Choroid plexus epithelial cell (primary cell): ENCODE measurements at regions not wholly inside any gene's neighbourhood (a gene's known extent, or its start where the extent isn't known, plus 50 kb on each side); places are given as distances from the start of the nearest gene placed in this dataset.
"Not testable (repeated sequence)": the region's sequence is repeated elsewhere in the genome, so short reads cannot be mapped to it uniquely, and the experiment has no call there.

Experiments used
- DNase-seq: peaks from one replicate; pipeline ENCODE4 v3.0.0-alpha.2; 2010; ENCODE audit warnings: low read depth
- H3K4me3 ChIP-seq: 2 replicates; pipeline ENCODE4 v1.5.1; 2011; ENCODE audit warnings: low read depth, mild to moderate bottlenecking, control low read depth, low read length, moderate library complexity
- CTCF ChIP-seq: conservative IDR thresholded peaks from 2 replicates; pipeline ENCODE4 v1.5.1; 2011; ENCODE audit warnings: low read depth, mild to moderate bottlenecking, control low read depth, inconsistent platforms, low read length, moderate library complexity

- DNase-seq: no peak
- TF ChIP-seq CTCF: no peak
Observed at GRCh38 chr5:71929003-71929402, 178.3 kb upstream of the MAP1B start.

DNA sequence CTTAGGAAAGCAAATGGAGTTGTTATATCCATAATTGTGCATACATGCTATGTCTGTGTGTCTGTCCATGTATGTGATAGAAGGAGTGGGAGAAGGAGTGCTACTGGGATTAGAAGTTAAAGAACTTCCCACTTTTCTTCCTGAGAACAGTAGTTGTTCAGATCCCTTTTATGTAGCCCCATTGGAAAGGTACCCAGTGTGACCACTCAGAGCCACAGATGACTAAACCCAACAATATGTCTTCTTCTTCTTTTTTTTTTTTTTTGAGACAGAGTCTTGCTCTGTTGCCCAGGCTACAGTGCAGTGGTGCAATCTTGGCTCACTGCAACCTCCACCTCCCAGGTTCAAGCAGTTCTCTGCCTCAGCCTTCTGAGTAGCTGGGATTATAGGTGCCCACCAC, 176.7 kb upstream of the MAP1B start:
- DNase-seq, H3K4me3 ChIP-seq: not testable (repeated sequence)

More at GRCh38 chr5:71929003-71929402, 178.3 kb upstream of the MAP1B start:
- H3K4me3 ChIP-seq: no peak overlapping the region

- H3K4me3 ChIP-seq: no peak overlapping the region
- TF ChIP-seq CTCF: no peak
- DNase-seq: peak; percentile 50
Observed at GRCh38 chr5:71932131-71932654, 175.1 kb upstream of the MAP1B start.

DNA sequence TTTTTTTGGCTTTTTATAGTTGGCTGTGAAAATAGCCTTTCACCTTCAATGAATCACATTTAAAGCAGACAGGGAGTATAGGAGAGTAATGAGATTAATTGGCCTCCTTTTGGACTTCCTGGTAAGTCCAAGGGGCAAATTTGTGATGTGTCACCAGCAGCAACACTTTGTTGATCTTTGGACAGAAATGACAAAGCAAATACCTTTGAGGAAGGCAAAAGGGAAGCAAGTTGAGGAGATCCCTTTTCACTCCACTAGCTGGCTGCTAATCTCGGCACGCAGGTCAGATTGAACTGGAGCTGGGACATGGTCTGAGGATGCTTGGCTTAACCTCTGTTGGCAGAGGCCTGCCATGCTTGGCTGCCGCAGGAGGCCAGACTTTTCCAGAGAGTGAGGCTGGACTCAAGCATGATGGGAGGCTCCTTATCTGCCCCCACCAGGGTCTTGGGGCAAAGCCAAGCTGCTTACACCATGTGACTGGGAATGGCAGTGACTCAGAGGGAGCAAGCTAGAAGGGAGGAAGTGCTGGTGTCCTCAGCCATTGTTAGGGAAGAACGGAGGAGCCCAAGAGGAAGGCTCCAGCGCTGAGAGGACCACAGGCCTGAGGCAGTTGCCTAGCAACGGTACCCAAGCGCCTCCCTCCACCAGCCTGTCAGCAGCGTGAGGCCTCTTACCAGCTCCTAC, 174.5 kb upstream of the MAP1B start:
- TF ChIP-seq CTCF: no peak
- no peak overlapping the region for H3K4me3 ChIP-seq
- DNase-seq: peak; percentile 70

DNA sequence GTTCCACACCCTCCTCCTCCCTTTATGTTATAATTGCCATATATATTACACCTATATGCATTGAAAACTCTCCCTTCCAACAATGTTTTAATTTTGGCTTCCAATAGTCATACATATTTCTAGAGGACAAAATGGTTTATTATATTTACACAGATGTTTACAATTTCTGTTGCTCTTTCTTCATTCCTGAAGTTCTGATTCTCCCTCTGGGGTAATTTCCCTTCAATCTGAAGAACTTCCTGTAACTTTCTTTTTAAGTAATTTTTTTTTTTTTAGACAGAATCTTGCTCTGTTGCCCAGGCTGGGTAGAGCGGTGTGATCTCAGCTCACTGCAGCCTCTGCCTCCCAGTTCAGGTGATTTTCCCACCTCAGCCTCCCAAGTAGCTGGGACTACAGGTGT, 173.0 kb upstream of the MAP1B start:
- no peak overlapping the region for H3K4me3 ChIP-seq
- TF ChIP-seq CTCF: no peak
- DNase-seq: no peak

DNA sequence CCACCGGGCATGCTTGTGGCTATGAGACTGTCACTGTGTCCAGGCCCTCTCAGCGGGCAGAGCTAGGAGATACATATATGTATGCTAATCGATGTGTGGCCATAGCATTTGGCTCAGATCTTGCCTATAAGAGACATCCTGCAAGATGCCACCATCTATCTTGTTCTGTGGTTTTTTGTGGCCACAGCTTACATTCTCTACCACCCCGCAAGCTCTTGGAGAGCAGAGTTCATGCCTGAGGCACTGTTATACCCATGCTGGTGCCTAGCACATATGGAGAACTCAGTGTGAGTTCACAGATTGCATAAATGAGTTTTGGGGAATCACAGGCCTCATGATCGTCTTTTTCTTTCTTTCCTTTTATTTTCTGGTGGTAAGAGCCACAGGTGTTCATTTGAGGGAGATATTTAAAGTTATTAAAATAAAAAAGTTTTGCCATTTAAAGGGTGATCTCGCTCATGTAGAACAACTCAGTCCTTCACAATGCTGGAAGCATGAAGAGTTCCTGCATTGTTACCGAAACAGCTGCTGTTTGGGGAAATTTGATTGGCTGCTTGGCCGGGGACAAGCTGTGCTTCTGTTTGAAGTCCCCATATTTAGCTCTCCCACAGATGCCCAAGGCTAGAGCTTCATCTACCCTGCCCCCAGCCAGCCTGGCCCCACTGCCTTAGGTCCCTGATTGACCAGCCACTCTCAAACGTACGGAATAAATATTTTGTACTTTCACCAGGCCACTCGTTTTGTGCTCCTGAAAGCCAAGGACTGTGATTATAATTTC, 169.2 kb upstream of the MAP1B start:
- DNase-seq: no peak
- no peak overlapping the region for H3K4me3 ChIP-seq
- TF ChIP-seq CTCF: no peak

DNA sequence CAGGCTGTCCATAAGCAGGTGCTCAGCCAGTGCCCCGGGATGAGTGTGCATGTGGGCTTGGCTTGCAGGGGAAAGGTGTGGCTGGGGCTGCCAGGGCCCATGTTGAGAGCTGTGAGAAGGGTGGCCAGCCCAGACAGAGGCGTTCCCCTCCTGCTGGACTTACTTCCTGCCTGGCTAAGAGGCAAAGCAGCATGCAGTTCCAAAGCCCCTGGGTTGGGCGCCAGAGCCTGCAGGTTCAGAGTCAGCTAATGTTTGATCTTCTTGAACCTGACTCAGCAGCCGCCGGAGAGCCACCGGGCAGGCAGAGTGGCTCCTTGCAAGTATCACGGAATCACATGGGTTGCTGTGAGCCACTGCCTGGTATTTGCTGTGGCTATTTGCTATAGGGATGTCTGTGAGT, 168.4 kb upstream of the MAP1B start:
- TF ChIP-seq CTCF: no peak
- H3K4me3 ChIP-seq: no peak overlapping the region
- peak; percentile 23 for DNase-seq
